Stimulated activated CD4-positive, alpha-beta T cell treated with anti-CD3 and anti-CD28 coated beads, Interleukin-1b, Interleukin-23, amount 100 ng/mL, for 48 hours (primary cell): ENCODE measurements at regions not wholly inside any gene's neighbourhood (a gene's known extent, or its start where the extent isn't known, plus 50 kb on each side); places are given as distances from the start of the nearest gene placed in this dataset.

Experiments
- DNase-seq: peaks from one replicate; pipeline ENCODE4 v3.0.0-alpha.2; 2020

DNA sequence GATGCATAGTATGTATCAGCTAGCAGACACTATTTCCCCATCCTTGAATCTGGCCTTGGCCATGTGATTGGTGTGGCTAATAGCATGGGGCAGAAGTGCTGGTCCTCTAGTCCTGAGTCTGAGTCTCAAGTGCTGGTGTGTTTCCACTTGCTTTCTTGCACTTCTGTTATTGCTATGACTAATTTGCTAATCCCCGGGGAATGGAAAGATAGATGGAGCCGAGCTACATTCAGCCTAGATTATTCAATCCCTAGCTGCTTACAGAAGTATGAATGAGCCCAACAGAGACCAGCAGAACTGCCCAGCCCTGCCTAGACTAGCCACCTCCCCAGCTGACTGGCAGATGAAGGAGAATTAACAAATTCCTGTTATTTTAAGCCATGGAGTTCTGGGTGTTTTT lies 53.2 kb upstream of the SYPL1 start:
- no peak for DNase-seq

GRCh38 chr7:106163257-106163656 lies 51.1 kb upstream of the SYPL1 start:
- no peak for DNase-seq
